HepG2 (cell line): ENCODE measurements at regions not wholly inside any gene's neighbourhood (a gene's known extent, or its start where the extent isn't known, plus 50 kb on each side); places are given as distances from the start of the nearest gene placed in this dataset.

Source experiments
- ATAC-seq: fragments of 200-7000 bp; cut with Tn5 transposase; 3 replicates; pipeline ENCODE4 v1.9.1; 2020; ENCODE audit warnings: mild to moderate bottlenecking, moderate library complexity
- BruUV-seq: library from RNA; stranded (reverse); fragments of 400-500 nt; replicated peaks from 2 replicates; lab custom pipeline; 2021; lab: Mats Ljungman, UMichigan
- CTCF ChIA-PET: fragments of 300-600 bp; formaldehyde crosslinking; extraction: SDS; loops from one replicate; lab custom pipeline; 2021; ENCODE audit warnings: low total read pairs, inconsistent platforms, low intra/inter-chr PET ratio; lab: Yijun Ruan, JAX
- POLR2A ChIA-PET: fragments of 350-600 bp; sonication (Branson Sonifier 250); formaldehyde crosslinking; loops from one replicate; lab custom pipeline; 2020; ENCODE audit warnings: antibody characterized with exemption, inconsistent platforms; lab: Yijun Ruan, JAX
- DNase-seq: peaks from one replicate; pipeline ENCODE4 v3.0.0-alpha.2; 2015; ENCODE audit warnings: low spot score
- FAIRE-seq: peaks from 3 replicates; lab custom pipeline; 2011; peaks lifted over from hg19 to GRCh38; lab: Jason Lieb, UNC
- H2AFZ ChIP-seq: one replicate; pipeline ENCODE4 v1.6.1; 2011; ENCODE audit warnings: low read length, inconsistent platforms
- H3K27ac ChIP-seq: fragments of 300-600 bp; 3 replicates; pipeline ENCODE4 v1.8.0; 2011; ENCODE audit warnings: mixed run types, mild to moderate bottlenecking, mixed read lengths, low read length, inconsistent platforms; ENCODE audit not compliant: insufficient read depth; ENCODE audit errors: extremely low read length
- H3K27me3 ChIP-seq, 2 experiments: fragments of 200-600 bp in 1 of 2; 2 replicates in 1 of 2; 3 replicates in 1 of 2; pipeline versions ENCODE4 v1.6.0 to v1.8.0; 2011; ENCODE audit warnings: low read length in 2 of 2, mild to moderate bottlenecking in 2 of 2, moderate library complexity in 2 of 2, inconsistent platforms in 1 of 2; ENCODE audit not compliant: insufficient read depth in 2 of 2, control insufficient read depth in 1 of 2
- H3K36me3 ChIP-seq, 2 experiments: fragments of 200-600 bp in 1 of 2; replicated peaks in 1 of 2; 2 replicates in 1 of 2; 3 replicates in 1 of 2; pipeline versions ENCODE4 v1.5.1 to v1.8.0; 2011; ENCODE audit warnings: low read length in 2 of 2, inconsistent platforms in 1 of 2; ENCODE audit not compliant: insufficient read depth in 2 of 2, control insufficient read depth in 1 of 2
- H3K4me1 ChIP-seq: 2 replicates; pipeline ENCODE4 v1.5.1; 2012; ENCODE audit warnings: low read length, inconsistent platforms; ENCODE audit not compliant: insufficient read depth
- H3K4me2 ChIP-seq: 2 replicates; pipeline ENCODE4 v1.6.0; 2011; ENCODE audit warnings: low read depth, low read length, inconsistent platforms
- H3K4me3 ChIP-seq, 3 experiments: fragments of 200-600 bp in 1 of 3; sonication (generic), shearing (Covaris generic) in 1 of 3; replicated peaks in 1 of 3; 2 replicates each; pipeline ENCODE4 v1.5.1; 2011 to 2016; ENCODE audit warnings: low read length in 3 of 3, inconsistent platforms in 2 of 3, low read depth in 2 of 3, mild to moderate bottlenecking in 2 of 3, control low read depth in 1 of 3, mixed read lengths in 1 of 3; ENCODE audit not compliant: insufficient read depth in 1 of 3
- H3K79me2 ChIP-seq: one replicate; pipeline ENCODE4 v1.6.1; 2011; ENCODE audit warnings: low read length, inconsistent platforms; ENCODE audit not compliant: insufficient read depth
- H3K9ac ChIP-seq: 2 replicates; pipeline ENCODE4 v1.6.0; 2011; ENCODE audit warnings: mild to moderate bottlenecking, low read depth, low read length, inconsistent platforms; ENCODE audit not compliant: insufficient read depth
- H3K9me3 ChIP-seq: 2 replicates; pipeline ENCODE4 v1.5.1; 2012; ENCODE audit warnings: mild to moderate bottlenecking, low read length
- H4K20me1 ChIP-seq: 2 replicates; pipeline ENCODE4 v1.6.0; 2011; ENCODE audit warnings: inconsistent platforms, mild to moderate bottlenecking, low read length, moderate library complexity; ENCODE audit not compliant: insufficient read depth
- FOXA1 ChIP-seq, 2 experiments: fragments of 450-650 bp in 1 of 2; sonication (generic) in 1 of 2; formaldehyde crosslinking in 1 of 2; IDR thresholded peaks; 2 replicates each; pipeline versions ENCODE4 v1.4.0 to v1.6.1; 2016 to 2020; ENCODE audit warnings: missing genetic modification reagents in 1 of 2
- GPN1 ChIP-seq: sonication (generic); formaldehyde crosslinking; IDR thresholded peaks from 2 replicates; pipeline ENCODE4 v1.5.1; 2020; ENCODE audit warnings: missing genetic modification reagents, borderline replicate concordance
- GZF1 ChIP-seq: sonication (generic); formaldehyde crosslinking; IDR thresholded peaks from 2 replicates; pipeline ENCODE4 v1.5.1; 2020; ENCODE audit warnings: mild to moderate bottlenecking, missing genetic modification reagents
- RAD21 ChIP-seq: fragments of 450-650 bp; formaldehyde crosslinking; IDR thresholded peaks from 2 replicates; pipeline ENCODE4 v1.5.0; 2020; ENCODE audit warnings: mild to moderate bottlenecking
- RBFOX2 ChIP-seq: fragments of 200-400 bp; formaldehyde crosslinking; IDR thresholded peaks from 2 replicates; pipeline ENCODE4 v1.6.1; 2017; ENCODE audit warnings: low read depth, mild to moderate bottlenecking, low read length
- THAP11 ChIP-seq: IDR thresholded peaks from 2 replicates; pipeline ENCODE4 v1.6.1; 2016; ENCODE audit warnings: missing biosample characterization, missing genetic modification reagents
- ZNF180 ChIP-seq: sonication (generic); formaldehyde crosslinking; IDR thresholded peaks from 2 replicates; pipeline ENCODE4 v1.4.0; 2020; ENCODE audit warnings: low read depth, missing genetic modification reagents, borderline replicate concordance
- ZNF747 ChIP-seq: sonication (generic); formaldehyde crosslinking; IDR thresholded peaks from 2 replicates; pipeline ENCODE4 v1.8.1; 2023; ENCODE audit warnings: missing genetic modification reagents, mild to moderate bottlenecking, borderline replicate concordance
- ZNF761 ChIP-seq: sonication (generic); formaldehyde crosslinking; conservative IDR thresholded peaks from 2 replicates; pipeline ENCODE4 v1.4.0; 2020; ENCODE audit warnings: mild to moderate bottlenecking, missing genetic modification reagents
- ZSCAN21 ChIP-seq: sonication (generic); formaldehyde crosslinking; IDR thresholded peaks from 2 replicates; pipeline ENCODE4 v1.8.0; 2022; ENCODE audit warnings: mild to moderate bottlenecking, missing genetic modification reagents, moderate library complexity, borderline replicate concordance
- WGBS: methylation state at CpG from one replicate; pipeline ENCODE4 v1.1.6; 2017; ENCODE audit warnings: low lambda C conversion rate; 5-methylcytosine and 5-hydroxymethylcytosine counted together
- in situ Hi-C: cut with HindIII; loops from 2 replicates; pipeline ENCODE4 v1.10.0; 2017; ENCODE audit warnings: low pct_unique_long_range_greater_than_20kb; ENCODE audit not compliant: extremely low pct_ligation_motif_present
- intact Hi-C: fragments of 100-400 bp; cut with micrococcal nuclease; formaldehyde crosslinking; loops from one replicate; pipeline ENCODE4 v1.10.0; 2022; ENCODE audit not compliant: unreplicated experiment
- TF ChIP-seq, protein P1 (sequence below): sonication (generic); formaldehyde crosslinking; IDR thresholded peaks from 2 replicates; pipeline ENCODE4 v1.5.1; 2020; ENCODE audit warnings: missing genetic modification reagents, mild to moderate bottlenecking, borderline replicate concordance
- TF ChIP-seq, protein P2 (sequence below): sonication (generic); formaldehyde crosslinking; IDR thresholded peaks from 2 replicates; pipeline ENCODE4 v1.4.0; 2020; ENCODE audit warnings: missing genetic modification reagents
- TF ChIP-seq, protein P3 (sequence below): IDR thresholded peaks from 2 replicates; pipeline ENCODE4 v1.6.1; 2018; ENCODE audit warnings: missing genetic modification reagents, mild to moderate bottlenecking, missing compliant biosample characterization
- TF ChIP-seq, protein P4 (sequence below): sonication (generic); formaldehyde crosslinking; IDR thresholded peaks from 2 replicates; pipeline ENCODE4 v1.4.0; 2020; ENCODE audit warnings: low read depth, mild to moderate bottlenecking, missing genetic modification reagents

DNA sequence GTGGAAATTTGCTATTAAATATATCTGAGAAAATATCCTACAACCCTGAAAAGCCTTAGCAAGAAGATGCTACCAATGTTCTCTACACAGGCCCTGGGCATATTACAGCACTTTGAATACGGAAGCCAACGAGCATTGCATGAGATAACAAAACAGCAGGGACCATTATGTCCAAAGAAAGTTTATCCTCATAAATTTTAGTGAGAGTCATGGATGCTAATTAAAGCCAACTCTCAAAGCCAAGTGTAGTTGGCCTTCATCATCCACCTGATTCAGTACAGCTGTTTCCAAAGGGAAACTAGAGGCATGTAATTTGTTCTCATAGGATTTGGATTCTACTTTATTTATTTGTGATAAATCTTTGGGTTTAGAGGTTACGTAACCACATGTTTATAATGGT lies 564.8 kb downstream of the RFPL4B start:
- no peak overlapping the region for H3K9ac ChIP-seq

More for the DNA sequence above, 564.8 kb downstream of the RFPL4B start:
- FAIRE-seq = no peak
- intact Hi-C loops = no loop called here
- in situ Hi-C loops = no loop called here
- Histone ChIP-seq H3K36me3 (no peaks in the 10 kb centered on the region), H3K4me2 (no peak overlapping the region), H3K4me1 (no peaks in the 10 kb centered on the region), H3K9me3 (no peaks in the 10 kb centered on the region), H4K20me1 (no peaks in the 10 kb centered on the region), H3K79me2 (no peaks in the 10 kb centered on the region), H3K27ac (no peak overlapping the region), H3K27me3 (no peaks in the 10 kb centered on the region), H3K4me3 (no peak overlapping the region), H2AFZ (no peak overlapping the region)
- ChIA-PET POLR2A (no interaction called here), CTCF (no interaction called here)
- no peak for DNase-seq
- whole genome bisulfite sequencing = 62% methylated on average over 3 of the region's 3 CpGs
- no peak for TF ChIP-seq ZNF747 (CRISPR knock-in tag)
- no peak for TF ChIP-seq GPN1 (CRISPR knock-in tag)
- TF ChIP-seq, protein P1, sequence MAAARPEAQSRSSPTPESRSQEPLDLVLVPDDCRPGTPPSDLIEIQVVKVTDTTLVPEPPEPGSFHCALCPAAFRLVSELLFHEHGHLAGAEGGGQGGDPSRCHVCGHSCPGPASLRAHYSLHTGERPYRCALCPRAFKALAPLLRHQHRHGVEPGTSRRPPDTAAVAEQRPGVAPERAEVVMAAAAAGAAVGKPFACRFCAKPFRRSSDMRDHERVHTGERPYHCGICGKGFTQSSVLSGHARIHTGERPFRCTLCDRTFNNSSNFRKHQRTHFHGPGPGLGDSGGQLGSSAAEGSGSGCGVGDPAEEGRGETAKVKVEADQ = no peak
- TF ChIP-seq ZNF761 (CRISPR knock-in tag) = no peak
- TF ChIP-seq, protein P2, sequence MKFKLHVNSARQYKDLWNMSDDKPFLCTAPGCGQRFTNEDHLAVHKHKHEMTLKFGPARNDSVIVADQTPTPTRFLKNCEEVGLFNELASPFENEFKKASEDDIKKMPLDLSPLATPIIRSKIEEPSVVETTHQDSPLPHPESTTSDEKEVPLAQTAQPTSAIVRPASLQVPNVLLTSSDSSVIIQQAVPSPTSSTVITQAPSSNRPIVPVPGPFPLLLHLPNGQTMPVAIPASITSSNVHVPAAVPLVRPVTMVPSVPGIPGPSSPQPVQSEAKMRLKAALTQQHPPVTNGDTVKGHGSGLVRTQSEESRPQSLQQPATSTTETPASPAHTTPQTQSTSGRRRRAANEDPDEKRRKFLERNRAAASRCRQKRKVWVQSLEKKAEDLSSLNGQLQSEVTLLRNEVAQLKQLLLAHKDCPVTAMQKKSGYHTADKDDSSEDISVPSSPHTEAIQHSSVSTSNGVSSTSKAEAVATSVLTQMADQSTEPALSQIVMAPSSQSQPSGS = no peak
- no peak for TF ChIP-seq RBFOX2
- TF ChIP-seq, protein P3, sequence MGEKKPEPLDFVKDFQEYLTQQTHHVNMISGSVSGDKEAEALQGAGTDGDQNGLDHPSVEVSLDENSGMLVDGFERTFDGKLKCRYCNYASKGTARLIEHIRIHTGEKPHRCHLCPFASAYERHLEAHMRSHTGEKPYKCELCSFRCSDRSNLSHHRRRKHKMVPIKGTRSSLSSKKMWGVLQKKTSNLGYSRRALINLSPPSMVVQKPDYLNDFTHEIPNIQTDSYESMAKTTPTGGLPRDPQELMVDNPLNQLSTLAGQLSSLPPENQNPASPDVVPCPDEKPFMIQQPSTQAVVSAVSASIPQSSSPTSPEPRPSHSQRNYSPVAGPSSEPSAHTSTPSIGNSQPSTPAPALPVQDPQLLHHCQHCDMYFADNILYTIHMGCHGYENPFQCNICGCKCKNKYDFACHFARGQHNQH (CRISPR knock-in tag) = no peak
- TF ChIP-seq, protein P4, sequence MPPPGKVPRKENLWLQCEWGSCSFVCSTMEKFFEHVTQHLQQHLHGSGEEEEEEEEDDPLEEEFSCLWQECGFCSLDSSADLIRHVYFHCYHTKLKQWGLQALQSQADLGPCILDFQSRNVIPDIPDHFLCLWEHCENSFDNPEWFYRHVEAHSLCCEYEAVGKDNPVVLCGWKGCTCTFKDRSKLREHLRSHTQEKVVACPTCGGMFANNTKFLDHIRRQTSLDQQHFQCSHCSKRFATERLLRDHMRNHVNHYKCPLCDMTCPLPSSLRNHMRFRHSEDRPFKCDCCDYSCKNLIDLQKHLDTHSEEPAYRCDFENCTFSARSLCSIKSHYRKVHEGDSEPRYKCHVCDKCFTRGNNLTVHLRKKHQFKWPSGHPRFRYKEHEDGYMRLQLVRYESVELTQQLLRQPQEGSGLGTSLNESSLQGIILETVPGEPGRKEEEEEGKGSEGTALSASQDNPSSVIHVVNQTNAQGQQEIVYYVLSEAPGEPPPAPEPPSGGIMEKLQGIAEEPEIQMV (CRISPR knock-in tag) = no peak
- no peak for TF ChIP-seq ZSCAN21
- TF ChIP-seq ZNF180 (CRISPR knock-in tag) = no peak
- TF ChIP-seq THAP11 (CRISPR knock-in tag) = no peak
- no peak for TF ChIP-seq GZF1 (CRISPR knock-in tag)
- no peak for TF ChIP-seq RAD21 (CRISPR knock-in tag)
- no peak for TF ChIP-seq FOXA1 (IDR thresholded peaks at IDR 0.05)
- no peak for TF ChIP-seq FOXA1 (CRISPR knock-in tag; IDR thresholded peaks at IDR 0.05)
- no TSS peak for BruUV-seq
- no peak for ATAC-seq
